ENCODE measurements at regions not wholly inside any gene's neighbourhood (a gene's known extent, or its start where the extent isn't known, plus 50 kb on each side); places are given as distances from the start of the nearest gene placed in this dataset.

DNA sequence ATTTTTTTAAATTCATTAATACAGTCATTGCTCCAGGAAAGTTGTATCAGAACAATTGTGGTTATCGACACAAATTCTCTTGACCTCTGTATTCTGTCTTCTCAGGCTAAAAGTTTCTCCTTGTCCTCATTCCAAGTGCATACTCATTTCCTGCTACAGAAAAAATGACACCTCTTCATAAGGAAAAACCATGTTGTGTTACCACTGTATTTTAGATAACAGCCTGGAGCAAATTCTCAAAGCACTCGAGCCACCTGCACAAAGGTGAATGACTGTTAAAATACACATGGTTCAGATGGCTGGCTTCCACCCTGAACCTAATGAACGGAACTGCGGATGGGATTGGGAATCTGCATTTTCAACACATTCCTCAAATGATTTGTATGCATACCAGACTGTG lies 586.5 kb downstream of the EPHA4 start:
- DNase-seq (ENCODE audit: low spot score in 2 of 2) (no peak), ATAC-seq (ENCODE audit: low read depth) (no peak)
- Mint-ChIP-seq H3K4me3 (no peak overlapping the region), H3K27me3 (peaks cover 9% of the 10 kb centered on the region), H3K9me3 (peaks cover 2% of the 10 kb centered on the region), H3K4me1 (no peaks in the 10 kb centered on the region), H3K36me3 (no peaks in the 10 kb centered on the region), H3K27ac (no peak overlapping the region)

DNA sequence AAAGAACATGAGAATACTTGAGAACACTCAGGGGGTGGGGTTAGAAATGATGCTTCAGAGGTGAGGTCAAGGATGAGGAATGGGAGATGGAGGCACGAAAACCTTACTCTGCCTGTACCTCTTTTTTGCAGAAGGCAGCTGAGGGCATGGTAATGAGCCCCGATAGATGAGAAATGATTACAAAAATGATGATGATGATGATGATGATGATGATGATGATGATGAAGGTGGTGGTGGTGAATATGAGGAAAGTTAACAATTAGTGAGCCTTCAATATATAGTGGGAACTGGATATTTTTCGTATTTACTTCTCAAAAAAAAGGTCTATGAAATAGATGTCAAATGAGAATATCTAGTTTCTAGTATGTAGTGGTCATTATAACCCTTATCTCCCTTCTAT lies 584.3 kb downstream of the EPHA4 start:
- DNase-seq (ENCODE audit: low spot score in 2 of 2) (no peak), ATAC-seq (ENCODE audit: low read depth) (no peak)
- Mint-ChIP-seq H3K36me3 (no peaks in the 10 kb centered on the region), H3K4me1 (no peaks in the 10 kb centered on the region), H3K27me3 (peaks cover 11% of the 10 kb centered on the region), H3K4me3 (no peak overlapping the region), H3K9me3 (peaks cover 2% of the 10 kb centered on the region), H3K27ac (no peak overlapping the region)

DNA sequence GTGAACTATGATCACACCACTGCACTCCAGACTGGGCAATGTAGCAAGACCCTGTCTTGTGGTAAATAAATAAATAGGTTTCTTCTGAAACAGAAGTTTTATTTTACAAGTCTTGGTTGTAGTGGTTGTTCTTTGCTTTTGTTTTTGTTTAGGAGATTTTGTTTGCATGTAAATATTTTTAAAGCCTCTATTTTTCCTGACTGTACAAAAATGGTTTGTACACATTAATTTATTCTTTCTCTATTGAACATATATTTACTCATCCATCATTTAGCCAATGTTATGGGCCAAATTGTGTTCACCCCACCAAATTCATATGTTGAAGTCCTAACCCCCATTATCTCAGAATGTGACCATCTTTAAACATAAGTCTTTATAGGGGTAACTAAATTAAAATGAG lies 580.1 kb downstream of the EPHA4 start:
- no peaks in the 10 kb centered on the region for H3K36me3 Mint-ChIP-seq
- DNase-seq (ENCODE audit: low spot score in 2 of 2), result no peak
- H3K9me3 Mint-ChIP-seq, result peaks cover 2% of the 10 kb centered on the region
- H3K27me3 Mint-ChIP-seq, result peaks cover 4% of the 10 kb centered on the region
- H3K4me3 Mint-ChIP-seq, result no peak overlapping the region
- H3K27ac Mint-ChIP-seq, result no peak overlapping the region
- ATAC-seq (ENCODE audit: low read depth), result no peak
- H3K4me1 Mint-ChIP-seq, result no peaks in the 10 kb centered on the region

DNA sequence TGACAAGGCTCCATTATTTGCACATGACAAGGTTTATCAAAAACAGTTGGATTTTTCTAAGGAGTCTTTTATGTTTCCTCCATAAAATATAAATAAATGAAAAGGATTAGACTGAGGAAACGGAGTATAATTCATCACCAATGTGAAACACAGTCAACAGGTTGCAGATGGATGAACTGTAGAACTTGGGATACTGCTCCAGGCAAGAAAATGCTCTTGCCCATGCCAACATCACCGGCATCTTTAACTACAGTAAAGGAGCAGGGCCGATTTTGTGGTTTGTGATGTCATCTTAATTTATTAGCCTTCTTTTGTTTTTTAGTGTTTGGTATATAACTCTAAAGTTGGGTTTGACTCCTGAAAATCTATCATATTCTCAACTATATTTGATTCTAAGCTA lies 577.3 kb downstream of the EPHA4 start:
- DNase-seq (ENCODE audit: low spot score in 2 of 2) (no peak), ATAC-seq (ENCODE audit: low read depth) (no peak)
- no peaks in the 10 kb centered on the region for H3K9me3 Mint-ChIP-seq
- H3K27me3 Mint-ChIP-seq, result peaks cover 2% of the 10 kb centered on the region
- no peaks in the 10 kb centered on the region for H3K4me1 Mint-ChIP-seq
- H3K4me3 Mint-ChIP-seq, result no peak overlapping the region
- H3K36me3 Mint-ChIP-seq, result no peaks in the 10 kb centered on the region
- H3K27ac Mint-ChIP-seq, result no peak overlapping the region

DNA sequence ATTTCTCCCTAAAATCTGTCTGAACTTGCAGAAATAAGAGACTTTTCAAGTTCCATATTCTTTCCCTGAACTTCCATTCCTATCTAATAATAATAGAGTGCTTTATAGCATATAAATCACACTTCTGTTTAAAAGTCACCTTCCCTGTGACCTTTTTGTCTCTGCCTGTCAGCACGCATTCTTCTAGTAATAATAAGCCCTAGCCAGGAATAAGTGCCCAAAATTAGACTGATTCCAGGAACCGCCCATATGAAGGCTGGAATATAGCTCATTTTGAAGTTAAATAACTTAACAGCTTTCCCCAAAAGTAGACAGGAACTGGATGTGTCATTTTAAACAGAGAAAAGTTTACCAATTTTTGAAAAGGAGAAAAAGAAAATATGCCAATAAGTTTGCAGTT lies 576.5 kb downstream of the EPHA4 start:
- no peak for DNase-seq (ENCODE audit: low spot score in 2 of 2)
- no peaks in the 10 kb centered on the region for H3K4me1 Mint-ChIP-seq
- no peaks in the 10 kb centered on the region for H3K9me3 Mint-ChIP-seq
- ATAC-seq (ENCODE audit: low read depth), result no peak
- H3K27me3 Mint-ChIP-seq, result peaks cover 2% of the 10 kb centered on the region
- H3K4me3 Mint-ChIP-seq, result no peak overlapping the region
- no peak overlapping the region for H3K27ac Mint-ChIP-seq
- H3K36me3 Mint-ChIP-seq, result no peaks in the 10 kb centered on the region

DNA sequence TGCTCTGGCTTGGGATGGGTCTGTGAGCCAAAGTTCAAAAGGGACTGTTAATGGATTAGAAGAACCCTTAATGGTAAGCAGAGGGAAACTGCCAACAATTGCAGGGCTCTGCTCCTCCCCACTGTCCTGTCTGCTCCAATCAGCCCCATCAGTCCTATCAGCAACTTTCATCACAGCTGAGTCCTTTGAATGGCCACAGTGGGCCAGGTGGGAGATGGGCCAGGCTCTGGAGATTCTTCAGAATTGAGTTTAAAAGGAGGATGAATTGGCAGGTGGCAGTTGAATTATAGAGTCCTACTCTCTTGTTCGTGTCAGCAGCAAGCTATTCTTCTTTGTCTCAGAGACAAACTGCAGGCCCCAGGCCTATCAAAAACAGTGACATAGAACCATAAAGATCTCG lies 573.9 kb downstream of the EPHA4 start:
- Mint-ChIP-seq H3K36me3 (no peaks in the 10 kb centered on the region), H3K4me1 (no peaks in the 10 kb centered on the region), H3K27me3 (no peaks in the 10 kb centered on the region), H3K4me3 (no peak overlapping the region), H3K9me3 (no peaks in the 10 kb centered on the region), H3K27ac (no peak overlapping the region)
- DNase-seq (ENCODE audit: low spot score in 2 of 2) (no peak), ATAC-seq (ENCODE audit: low read depth) (no peak)

DNA sequence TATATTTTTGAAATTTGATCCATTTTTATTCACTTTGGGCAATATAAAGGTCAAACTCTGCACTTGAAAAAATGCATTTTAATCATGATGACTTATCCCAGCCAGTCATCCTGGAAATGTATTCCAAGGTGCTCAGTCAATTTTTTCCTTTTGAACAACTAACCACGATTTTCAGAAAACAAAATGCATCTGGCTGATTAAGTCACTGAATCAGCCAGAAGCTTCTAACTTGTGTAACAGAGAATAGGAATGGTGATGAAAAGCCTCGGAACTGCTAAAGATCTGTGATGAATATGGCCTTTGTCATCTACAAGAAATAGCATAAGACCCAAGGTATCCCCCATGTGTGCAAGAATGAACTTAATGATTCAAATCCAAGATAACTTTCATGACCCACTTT lies 572.7 kb downstream of the EPHA4 start:
- DNase-seq (ENCODE audit: low spot score in 2 of 2), result no peak
- Mint-ChIP-seq H3K36me3 (no peaks in the 10 kb centered on the region), H3K9me3 (no peaks in the 10 kb centered on the region), H3K4me1 (no peaks in the 10 kb centered on the region), H3K4me3 (no peak overlapping the region), H3K27ac (no peak overlapping the region), H3K27me3 (no peaks in the 10 kb centered on the region)
- no peak for ATAC-seq (ENCODE audit: low read depth)

DNA sequence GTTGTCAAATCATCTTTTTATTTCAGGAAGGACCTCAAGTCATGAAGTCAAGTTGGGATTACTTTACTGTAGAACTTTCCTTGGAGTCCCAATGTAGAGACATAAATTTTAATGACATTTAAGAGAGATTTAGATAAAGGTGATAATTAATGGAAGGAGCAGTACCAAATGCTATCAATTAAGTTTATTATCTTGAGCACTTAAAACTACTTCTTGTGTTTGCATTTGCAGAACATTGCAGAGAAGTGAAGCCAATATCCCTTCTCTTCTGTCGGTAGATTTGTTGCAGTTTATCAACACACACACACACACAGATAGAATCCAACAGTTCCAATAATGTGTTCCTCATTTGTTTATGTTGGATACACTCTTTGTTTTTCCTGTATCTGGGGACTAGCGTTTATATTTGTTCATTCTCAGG lies 570.7 kb downstream of the EPHA4 start:
- Mint-ChIP-seq H3K27ac (no peak overlapping the region), H3K27me3 (no peaks in the 10 kb centered on the region), H3K9me3 (no peaks in the 10 kb centered on the region), H3K36me3 (no peaks in the 10 kb centered on the region), H3K4me3 (no peak overlapping the region), H3K4me1 (no peaks in the 10 kb centered on the region)
- DNase-seq (ENCODE audit: low spot score in 2 of 2) (no peak), ATAC-seq (ENCODE audit: low read depth) (no peak)

DNA sequence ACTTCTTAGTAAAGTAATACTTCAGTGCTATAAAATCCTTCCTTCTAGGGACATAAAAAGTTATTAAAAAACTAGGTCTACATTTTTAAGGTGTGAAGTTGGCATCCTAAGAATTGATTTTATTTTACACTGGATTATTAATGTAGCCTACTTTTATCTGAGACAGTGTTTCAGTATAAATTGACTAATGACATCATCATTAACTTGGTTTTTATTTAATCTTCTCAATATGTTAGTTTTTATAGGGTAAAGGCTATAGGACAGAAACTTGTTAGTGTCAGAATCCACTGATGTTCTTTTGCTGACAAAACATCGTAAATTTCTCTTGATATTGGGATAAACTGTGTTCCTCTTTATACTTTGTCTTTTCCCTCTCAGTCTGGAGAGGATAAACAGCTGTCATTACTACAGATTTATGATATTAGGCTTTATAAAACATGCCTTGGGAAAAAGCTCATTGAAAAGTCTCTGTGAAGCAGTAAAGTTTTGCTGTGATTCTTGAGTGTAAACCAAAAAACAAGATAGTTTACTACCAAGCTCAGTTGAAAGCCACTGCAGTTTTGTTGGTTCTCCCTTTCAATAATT lies 569.9 kb downstream of the EPHA4 start:
- H3K4me1 Mint-ChIP-seq, result no peaks in the 10 kb centered on the region
- H3K4me3 Mint-ChIP-seq, result no peak overlapping the region
- H3K27me3 Mint-ChIP-seq, result no peaks in the 10 kb centered on the region

DNA sequence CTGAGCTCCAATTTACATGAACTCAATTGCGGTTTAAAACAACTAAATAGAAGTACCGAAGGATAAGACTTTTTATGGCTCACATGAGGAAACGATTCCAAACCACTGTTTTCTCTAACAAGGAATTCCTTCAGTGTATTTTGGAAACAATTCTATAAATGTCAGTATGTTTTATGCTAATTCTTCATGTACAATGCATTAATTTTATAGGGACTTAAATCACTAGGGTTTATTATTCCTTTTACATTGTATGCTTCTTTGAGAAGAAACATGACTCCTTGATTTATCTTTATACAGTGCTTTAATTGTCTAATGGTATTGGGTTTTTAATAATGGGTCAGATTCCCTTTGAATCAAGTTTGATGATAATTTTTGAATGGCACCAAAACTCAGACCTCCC lies 566.8 kb downstream of the EPHA4 start:
- ATAC-seq (ENCODE audit: low read depth), result no peak
- no peak for DNase-seq (ENCODE audit: low spot score in 2 of 2)
- Mint-ChIP-seq H3K4me3 (no peak overlapping the region), H3K4me1 (no peaks in the 10 kb centered on the region), H3K9me3 (no peaks in the 10 kb centered on the region), H3K27me3 (no peaks in the 10 kb centered on the region), H3K36me3 (no peaks in the 10 kb centered on the region), H3K27ac (no peak overlapping the region)

More for the DNA sequence above, 569.9 kb downstream of the EPHA4 start:
- H3K27ac Mint-ChIP-seq, result no peak overlapping the region
- no peaks in the 10 kb centered on the region for H3K36me3 Mint-ChIP-seq
- H3K9me3 Mint-ChIP-seq, result no peaks in the 10 kb centered on the region
- ATAC-seq (ENCODE audit: low read depth), result no peak
- no peak for DNase-seq (ENCODE audit: low spot score in 2 of 2)

DNA sequence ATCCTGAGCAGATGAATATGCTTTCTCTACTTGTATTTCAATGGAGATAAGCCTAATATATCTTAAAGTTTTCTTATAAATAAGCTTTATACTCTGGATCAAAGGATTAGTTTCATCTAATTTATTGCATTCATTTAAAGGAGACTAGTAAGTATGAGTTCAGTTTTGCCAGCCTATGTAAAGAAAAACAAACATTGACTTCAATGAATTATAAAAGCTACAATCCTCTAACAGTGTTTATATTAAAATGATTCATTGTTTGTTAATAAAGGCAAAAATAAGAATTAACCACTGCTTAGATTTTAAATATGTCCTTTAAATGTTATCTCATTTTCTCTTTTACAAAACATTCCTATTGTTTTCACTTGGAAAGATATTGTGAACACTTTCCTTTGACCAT lies 566.0 kb downstream of the EPHA4 start:
- Mint-ChIP-seq H3K4me3 (no peak overlapping the region), H3K9me3 (no peaks in the 10 kb centered on the region)

DNA sequence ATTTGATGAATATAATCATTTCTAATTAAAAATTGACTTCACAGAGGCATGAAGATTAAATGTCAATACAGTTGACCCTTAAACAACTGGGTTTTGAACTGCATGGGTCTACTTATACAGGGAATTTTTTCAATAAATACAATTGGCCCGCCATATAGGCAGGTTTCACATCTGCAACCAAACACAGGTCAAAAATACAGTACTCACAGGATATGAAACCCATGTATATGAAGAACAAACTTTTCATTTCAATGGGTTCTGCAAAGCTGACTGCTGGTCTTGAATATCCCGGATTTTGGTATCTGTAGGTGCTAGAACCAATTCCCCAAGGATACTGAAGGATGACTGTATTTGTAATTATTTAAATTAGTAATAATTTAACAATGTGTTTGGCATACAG lies 555.6 kb downstream of the EPHA4 start:
- no peak overlapping the region for H3K27ac Mint-ChIP-seq
- no peak overlapping the region for H3K4me3 Mint-ChIP-seq
- DNase-seq (ENCODE audit: low spot score in 2 of 2) (no peak), ATAC-seq (ENCODE audit: low read depth) (no peak)
- H3K9me3 Mint-ChIP-seq, result no peaks in the 10 kb centered on the region
- H3K36me3 Mint-ChIP-seq, result no peaks in the 10 kb centered on the region
- peaks cover 2% of the 10 kb centered on the region for H3K27me3 Mint-ChIP-seq
- peaks cover 3% of the 10 kb centered on the region for H3K4me1 Mint-ChIP-seq

More for the DNA sequence above, 566.0 kb downstream of the EPHA4 start:
- Mint-ChIP-seq H3K27ac (no peak overlapping the region), H3K4me1 (no peaks in the 10 kb centered on the region), H3K36me3 (no peaks in the 10 kb centered on the region), H3K27me3 (peaks cover 1% of the 10 kb centered on the region)
- no peak for DNase-seq (ENCODE audit: low spot score in 2 of 2)
- ATAC-seq (ENCODE audit: low read depth), result no peak

DNA sequence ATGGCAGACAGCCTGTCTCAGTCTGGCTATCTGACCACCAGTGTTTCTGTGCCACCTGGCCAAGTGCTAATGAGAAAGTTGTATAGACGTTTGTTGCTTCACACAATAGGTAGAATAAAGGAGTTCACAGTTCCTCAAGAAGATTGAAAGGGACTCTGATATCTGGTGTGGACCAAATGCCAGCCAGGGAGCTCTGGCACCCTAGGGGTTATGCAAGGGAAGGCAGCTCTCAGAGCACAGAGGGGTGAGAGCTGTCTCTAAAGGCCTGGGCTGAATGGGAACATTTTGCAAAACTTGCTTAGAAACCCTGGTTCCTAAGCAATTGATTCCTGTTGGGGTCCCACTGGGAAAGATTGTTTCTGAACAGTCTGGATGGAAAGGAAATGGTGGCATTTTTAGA lies 553.8 kb downstream of the EPHA4 start:
- Mint-ChIP-seq H3K4me1 (peaks cover 3% of the 10 kb centered on the region), H3K27me3 (no peaks in the 10 kb centered on the region), H3K4me3 (no peak overlapping the region), H3K36me3 (no peaks in the 10 kb centered on the region), H3K27ac (no peak overlapping the region), H3K9me3 (no peaks in the 10 kb centered on the region)
- DNase-seq (ENCODE audit: low spot score in 2 of 2) (no peak), ATAC-seq (ENCODE audit: low read depth) (no peak)

DNA sequence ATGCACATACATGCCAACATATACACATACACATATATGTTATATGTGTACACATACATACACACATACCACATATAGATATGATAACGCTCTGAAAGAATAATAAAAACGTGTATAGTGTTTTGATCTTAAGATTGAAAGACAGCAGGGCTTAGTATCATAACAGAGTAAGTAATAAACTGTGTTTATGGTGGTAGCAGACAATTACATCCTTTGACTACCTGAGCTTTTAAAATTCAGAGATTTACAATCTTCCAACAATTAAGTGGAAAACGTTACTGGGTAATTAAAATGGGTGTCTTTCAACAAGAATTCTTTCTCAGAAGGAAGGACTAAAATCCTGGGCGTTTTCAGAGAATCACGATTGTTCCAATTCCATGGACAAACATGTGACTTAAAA lies 552.4 kb downstream of the EPHA4 start:
- DNase-seq (ENCODE audit: low spot score in 2 of 2), result no peak
- Mint-ChIP-seq H3K4me3 (no peak overlapping the region), H3K9me3 (no peaks in the 10 kb centered on the region), H3K27me3 (no peaks in the 10 kb centered on the region), H3K36me3 (no peaks in the 10 kb centered on the region), H3K4me1 (peaks cover 4% of the 10 kb centered on the region), H3K27ac (no peak overlapping the region)
- no peak for ATAC-seq (ENCODE audit: low read depth)

DNA sequence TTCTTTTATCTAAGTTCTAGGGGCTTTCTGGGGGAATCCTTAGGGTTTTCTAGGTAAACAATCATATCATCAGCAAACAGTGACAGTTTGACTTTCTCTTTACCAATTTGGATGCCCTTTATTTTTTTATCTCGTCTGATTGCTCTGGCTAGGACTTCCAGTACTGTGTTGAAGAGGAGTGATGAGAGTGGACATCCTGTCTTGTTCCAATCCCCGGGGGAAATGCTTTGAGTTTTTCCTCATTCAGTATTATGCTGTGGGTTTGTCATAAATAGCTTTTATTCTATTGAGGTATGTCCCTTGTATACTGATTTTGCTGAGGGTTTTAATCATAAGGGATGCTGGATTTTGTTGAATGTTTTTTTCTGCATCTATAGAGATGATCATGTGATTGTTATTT lies 549.5 kb downstream of the EPHA4 start:
- DNase-seq (ENCODE audit: low spot score in 2 of 2) (no peak), ATAC-seq (ENCODE audit: low read depth) (no peak)
- Mint-ChIP-seq H3K9me3 (no peaks in the 10 kb centered on the region), H3K27me3 (no peaks in the 10 kb centered on the region), H3K36me3 (no peaks in the 10 kb centered on the region), H3K4me3 (no peak overlapping the region), H3K27ac (no peak overlapping the region), H3K4me1 (peaks cover 14% of the 10 kb centered on the region)

Measured in memory B cell (primary cell).